GM19193 (cell line): ENCODE measurements at regions not wholly inside any gene's neighbourhood (a gene's known extent, or its start where the extent isn't known, plus 50 kb on each side); places are given as distances from the start of the nearest gene placed in this dataset.

Experiments
- POLR2A ChIP-seq: IDR thresholded peaks from 4 replicates; pipeline ENCODE4 v1.6.1; 2011; ENCODE audit not compliant: insufficient read depth, insufficient read length; ENCODE audit errors: extremely low read depth

GRCh38 chr1:168387781-168388760 lies 107.4 kb downstream of the TBX19 start:
- TF ChIP-seq POLR2A, result no peak

GRCh38 chr1:168386949-168387586 lies 106.4 kb downstream of the TBX19 start:
- no peak for TF ChIP-seq POLR2A

- TF ChIP-seq POLR2A, result no peak
Measured at GRCh38 chr1:168386492-168386891, 105.8 kb downstream of the TBX19 start.

- no peak for TF ChIP-seq POLR2A
Measured at GRCh38 chr1:168381850-168382249, 101.2 kb downstream of the TBX19 start.

GRCh38 chr1:168380945-168381344 lies 100.3 kb downstream of the TBX19 start:
- no peak for TF ChIP-seq POLR2A

GRCh38 chr1:168379104-168379860 lies 98.6 kb downstream of the TBX19 start:
- TF ChIP-seq POLR2A, result no peak

- TF ChIP-seq POLR2A, result no peak
Measured at GRCh38 chr1:168375566-168376300, 95.1 kb downstream of the TBX19 start.

- no peak for TF ChIP-seq POLR2A
Measured at GRCh38 chr1:168374566-168374965, 93.9 kb downstream of the TBX19 start.

GRCh38 chr1:168373869-168374268 lies 93.2 kb downstream of the TBX19 start:
- no peak for TF ChIP-seq POLR2A

- no peak for TF ChIP-seq POLR2A
Measured at GRCh38 chr1:168372861-168373371, 92.2 kb downstream of the TBX19 start.

- TF ChIP-seq POLR2A, result no peak
Measured at GRCh38 chr1:168372307-168372706, 91.6 kb downstream of the TBX19 start.

GRCh38 chr1:168371477-168371876 lies 90.8 kb downstream of the TBX19 start:
- no peak for TF ChIP-seq POLR2A

GRCh38 chr1:168370586-168370985 lies 89.9 kb downstream of the TBX19 start:
- no peak for TF ChIP-seq POLR2A

GRCh38 chr1:168369655-168370054 lies 89.0 kb downstream of the TBX19 start:
- no peak for TF ChIP-seq POLR2A

GRCh38 chr1:168368131-168368530 lies 87.5 kb downstream of the TBX19 start:
- no peak for TF ChIP-seq POLR2A
